ENCODE measurements at regions not wholly inside any gene's neighbourhood (a gene's known extent, or its start where the extent isn't known, plus 50 kb on each side); places are given as distances from the start of the nearest gene placed in this dataset.

DNA sequence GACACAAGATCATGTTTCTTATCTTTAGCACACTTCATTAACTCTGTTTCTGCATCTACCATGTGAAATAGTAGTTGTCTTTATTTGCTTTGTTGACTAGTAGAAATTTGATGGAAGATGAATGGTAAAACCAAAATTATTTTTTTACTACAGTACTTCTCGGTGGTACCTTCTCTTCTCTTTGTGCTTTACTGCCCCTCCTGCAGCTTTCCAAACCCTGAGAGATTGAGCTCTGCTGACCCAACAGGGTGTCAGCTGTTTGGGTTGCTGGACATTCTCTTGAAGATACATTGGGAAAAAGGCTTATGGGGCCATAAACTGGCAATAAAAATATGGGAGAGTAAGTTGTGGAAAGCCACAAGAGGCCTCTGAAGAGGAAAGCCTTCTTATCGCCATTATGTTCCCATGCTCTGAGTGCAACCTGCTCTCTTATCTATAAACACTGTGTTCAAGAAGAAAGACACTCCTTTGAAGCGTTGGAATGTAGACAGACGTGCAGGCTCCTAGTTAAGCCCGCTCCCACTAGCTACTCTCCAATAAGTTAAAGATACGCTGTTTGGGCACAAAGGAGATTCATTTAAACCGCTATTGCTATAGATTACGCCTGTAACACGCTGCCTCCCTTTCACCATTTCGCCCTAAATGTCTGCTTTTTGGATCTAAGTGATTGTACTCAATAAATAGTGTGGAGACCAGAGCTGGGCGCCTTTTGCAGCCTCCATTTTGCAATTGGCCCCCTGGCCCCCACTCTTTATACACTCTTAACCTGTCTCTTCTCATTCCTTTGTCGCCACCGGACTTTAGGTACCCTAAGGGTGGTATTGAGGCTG lies 60.1 kb upstream of the PRSS16 start:
- in situ Hi-C loops (cut with MboI) = no loop called here

More for the DNA sequence above, 60.1 kb upstream of the PRSS16 start:
- POLR2A ChIA-PET = no interaction called here
- H3K4me1 ChIP-seq (ENCODE audit: control insufficient read depth, insufficient read depth, low read length) = no peaks in the 10 kb centered on the region
- no peaks in the 10 kb centered on the region for H3K27me3 ChIP-seq (replicated peaks in 1 of 2; ENCODE audit: control insufficient read depth in 2 of 2, insufficient read depth in 2 of 2, low read length in 1 of 2)
- H3K4me2 ChIP-seq (ENCODE audit: control insufficient read depth, insufficient read depth) = peak overlapping the region; percentile 9; the same call in 1 of the 2 replicates
- H3K36me3 ChIP-seq (ENCODE audit: control insufficient read depth in 2 of 2, insufficient read depth in 2 of 2, low read length in 1 of 2) = no peaks in the 10 kb centered on the region
- no peaks in the 10 kb centered on the region for H3K9me3 ChIP-seq (replicated peaks; ENCODE audit: control insufficient read depth, insufficient read depth, low read length)
- intact Hi-C loops (cut with micrococcal nuclease; ENCODE audit: unreplicated experiment) = loop anchor here (1.0 to 5.0 kb wide), 6 partner anchors 125 to 565 kb away; partner anchors contain the start of genes POM121L2 and ZNF184
- peak overlapping the region; percentile 40 for H2AFZ ChIP-seq (ENCODE audit: control insufficient read depth, low read depth, low read length)
- RAD21 ChIA-PET (ENCODE audit: unreplicated experiment) = interaction anchor here (0.9 to 2.2 kb wide), 12 partner anchors 9 to 709 kb away, joined by 3 to 7 read pairs (median 4); a partner anchor contains a TSS
- 61% methylated on average over 13 of the region's 13 CpGs for WGBS (ENCODE audit: insufficient coverage, insufficient replicate concordance, low lambda C conversion rate, missing lambda C conversion rate)
- FAIRE-seq = no peak
- SMC1A ChIA-PET (ENCODE audit: uncharacterized antibody, unreplicated experiment) = interaction anchor here (0.7 to 2.2 kb wide), 10 partner anchors 10 to 608 kb away, joined by 3 to 11 read pairs (median 4); no protein-coding TSS in a partner anchor
- no peak; the same call in 1 of the 3 replicates for ATAC-seq
- DNase-seq (ENCODE audit: low read depth, low spot score) = no peak
- no peaks in the 10 kb centered on the region for H4K20me1 ChIP-seq (ENCODE audit: control insufficient read depth, insufficient read depth)
- CTCF ChIA-PET = interaction anchor here (0.6 to 1.9 kb wide), 18 partner anchors 10 to 1168 kb away, joined by 3 to 14 read pairs (median 6); partner anchors contain the start of gene POM121L2
- BruUV-seq (replicated peaks) = no TSS peak
- no peaks in the 10 kb centered on the region for H3K79me2 ChIP-seq (ENCODE audit: control insufficient read depth, insufficient read depth, low read length)
- peak overlapping the region; percentile 77; the same call in 1 of the 2 replicates for H3K9ac ChIP-seq (ENCODE audit: control insufficient read depth, insufficient read depth, low read length)
- no peak overlapping the region for H3K27ac ChIP-seq (ENCODE audit: control insufficient read depth, insufficient read depth)
- H3K4me3 ChIP-seq = peak overlapping the region; percentile 75
- TF ChIP-seq, protein P1, sequence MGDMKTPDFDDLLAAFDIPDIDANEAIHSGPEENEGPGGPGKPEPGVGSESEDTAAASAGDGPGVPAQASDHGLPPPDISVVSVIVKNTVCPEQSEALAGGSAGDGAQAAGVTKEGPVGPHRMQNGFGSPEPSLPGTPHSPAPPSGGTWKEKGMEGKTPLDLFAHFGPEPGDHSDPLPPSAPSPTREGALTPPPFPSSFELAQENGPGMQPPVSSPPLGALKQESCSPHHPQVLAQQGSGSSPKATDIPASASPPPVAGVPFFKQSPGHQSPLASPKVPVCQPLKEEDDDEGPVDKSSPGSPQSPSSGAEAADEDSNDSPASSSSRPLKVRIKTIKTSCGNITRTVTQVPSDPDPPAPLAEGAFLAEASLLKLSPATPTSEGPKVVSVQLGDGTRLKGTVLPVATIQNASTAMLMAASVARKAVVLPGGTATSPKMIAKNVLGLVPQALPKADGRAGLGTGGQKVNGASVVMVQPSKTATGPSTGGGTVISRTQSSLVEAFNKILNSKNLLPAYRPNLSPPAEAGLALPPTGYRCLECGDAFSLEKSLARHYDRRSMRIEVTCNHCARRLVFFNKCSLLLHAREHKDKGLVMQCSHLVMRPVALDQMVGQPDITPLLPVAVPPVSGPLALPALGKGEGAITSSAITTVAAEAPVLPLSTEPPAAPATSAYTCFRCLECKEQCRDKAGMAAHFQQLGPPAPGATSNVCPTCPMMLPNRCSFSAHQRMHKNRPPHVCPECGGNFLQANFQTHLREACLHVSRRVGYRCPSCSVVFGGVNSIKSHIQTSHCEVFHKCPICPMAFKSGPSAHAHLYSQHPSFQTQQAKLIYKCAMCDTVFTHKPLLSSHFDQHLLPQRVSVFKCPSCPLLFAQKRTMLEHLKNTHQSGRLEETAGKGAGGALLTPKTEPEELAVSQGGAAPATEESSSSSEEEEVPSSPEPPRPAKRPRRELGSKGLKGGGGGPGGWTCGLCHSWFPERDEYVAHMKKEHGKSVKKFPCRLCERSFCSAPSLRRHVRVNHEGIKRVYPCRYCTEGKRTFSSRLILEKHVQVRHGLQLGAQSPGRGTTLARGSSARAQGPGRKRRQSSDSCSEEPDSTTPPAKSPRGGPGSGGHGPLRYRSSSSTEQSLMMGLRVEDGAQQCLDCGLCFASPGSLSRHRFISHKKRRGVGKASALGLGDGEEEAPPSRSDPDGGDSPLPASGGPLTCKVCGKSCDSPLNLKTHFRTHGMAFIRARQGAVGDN (IDR thresholded peaks at IDR 0.05) = no peak
- no peak for TF ChIP-seq NKRF (conservative IDR thresholded peaks at IDR 0.05)
- no peak for TF ChIP-seq PML (IDR thresholded peaks at IDR 0.05; ENCODE audit: low read length)
- TF ChIP-seq NR2C2 (IDR thresholded peaks at IDR 0.05; ENCODE audit: borderline replicate concordance, control insufficient read depth, insufficient read length, low read depth) = no peak
- TF ChIP-seq LARP7 (IDR thresholded peaks at IDR 0.05) = no peak
